HG02981 (cell line): ENCODE measurements at regions not wholly inside any gene's neighbourhood (a gene's known extent, or its start where the extent isn't known, plus 50 kb on each side); places are given as distances from the start of the nearest gene placed in this dataset.

Experiments
- ATAC-seq: cut with Tn5 transposase; IDR thresholded peaks from one replicate; pipeline ENCODE4 v1.9.1; 2021; ENCODE audit warnings: mild to moderate bottlenecking, moderate library complexity; ENCODE audit not compliant: unreplicated experiment

GRCh38 chr7:33841031-33841430, 64.3 kb upstream of the BMPER start:
- ATAC-seq = no peak

- no peak for ATAC-seq
These were observed 63.6 kb upstream of the BMPER start for GRCh38 chr7:33841705-33842129.

GRCh38 chr7:33842150-33842549, 63.2 kb upstream of the BMPER start:
- no peak for ATAC-seq

GRCh38 chr7:33845991-33846509, 59.3 kb upstream of the BMPER start:
- ATAC-seq = no peak

GRCh38 chr7:33849004-33849403, 56.3 kb upstream of the BMPER start:
- ATAC-seq = no peak

DNA sequence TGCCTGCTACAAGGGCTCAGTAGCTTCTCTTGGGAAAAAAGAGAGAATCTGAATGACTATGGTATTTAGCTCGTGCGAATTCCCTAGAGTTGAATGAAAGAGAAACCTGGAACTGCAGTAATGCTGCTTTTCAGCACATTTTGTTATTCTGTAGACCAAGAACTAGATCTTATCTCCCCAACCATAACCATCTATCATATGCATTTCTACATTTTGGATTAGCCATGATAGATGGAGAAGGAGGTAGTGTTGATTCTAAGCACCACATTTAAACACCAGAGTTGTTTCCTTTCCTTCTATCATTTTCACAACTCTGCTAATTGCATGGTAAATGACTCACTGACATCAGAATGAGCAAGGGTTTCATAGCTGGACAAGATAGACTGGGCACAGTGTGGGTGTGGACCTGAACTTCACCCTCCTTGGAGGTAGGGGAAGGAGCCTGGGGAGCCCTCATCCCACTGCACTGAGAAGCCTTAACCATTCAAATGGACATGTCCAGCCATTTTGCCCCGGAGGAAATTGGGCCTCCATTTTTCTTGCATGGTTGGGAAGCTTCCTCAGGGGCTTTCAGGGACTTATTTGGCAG, 55.3 kb upstream of the BMPER start:
- ATAC-seq = no peak

DNA sequence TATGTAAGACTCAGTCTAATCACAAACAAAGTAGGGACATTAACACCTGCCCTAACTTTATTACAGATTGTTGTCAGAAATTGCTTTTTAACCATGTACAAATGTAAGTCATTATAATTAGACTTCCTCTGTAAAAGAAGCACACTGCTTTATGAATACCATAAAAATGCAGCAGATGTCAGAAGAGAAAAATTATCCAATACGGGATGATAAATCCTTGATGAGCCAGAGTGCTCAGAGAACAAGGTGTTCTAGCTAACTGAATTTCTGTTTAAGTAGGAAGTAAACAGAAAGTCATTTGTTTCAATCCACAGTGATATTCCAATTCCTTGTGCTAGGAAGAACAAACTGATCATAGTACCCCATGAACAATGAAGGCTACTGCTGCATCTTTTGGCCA, 54.6 kb upstream of the BMPER start:
- ATAC-seq = no peak

GRCh38 chr7:33852838-33853237, 52.5 kb upstream of the BMPER start:
- ATAC-seq = no peak

- no peak for ATAC-seq
These were observed 51.8 kb upstream of the BMPER start for GRCh38 chr7:33853361-33854062.

GRCh38 chr7:33854178-33854577, 51.2 kb upstream of the BMPER start:
- no peak for ATAC-seq

- no peak for ATAC-seq
These were observed 50.5 kb upstream of the BMPER start for GRCh38 chr7:33854801-33855350.
